SK-N-SH (cell line): ENCODE measurements at regions not wholly inside any gene's neighbourhood (a gene's known extent, or its start where the extent isn't known, plus 50 kb on each side); places are given as distances from the start of the nearest gene placed in this dataset.

Experiments
- CTCF ChIA-PET: fragments of 300-600, 350-600 bp; formaldehyde crosslinking; extraction: SDS; loops from one replicate; lab custom pipeline; 2021; lab: Yijun Ruan, JAX
- POLR2A ChIA-PET: fragments of 350-600 bp; sonication (Branson Sonifier 250); formaldehyde crosslinking; extraction: SDS; loops from one replicate; lab custom pipeline; 2020; ENCODE audit warnings: antibody characterized with exemption, inconsistent platforms; lab: Yijun Ruan, JAX
- DNase-seq: peaks from one replicate; pipeline ENCODE4 v3.0.0; 2012
- H2AFZ ChIP-seq: fragments of 200-600 bp; sonication (generic); 2 replicates; pipeline ENCODE4 v1.8.1; 2016; ENCODE audit warnings: antibody characterized with exemption, mild to moderate bottlenecking, low read depth
- H3F3A ChIP-seq: fragments of 200-600 bp; sonication (generic); replicated peaks from 2 replicates; pipeline ENCODE3; 2016; ENCODE audit warnings: antibody characterized with exemption, mild to moderate bottlenecking; ENCODE audit not compliant: insufficient read depth
- H3K27ac ChIP-seq, 2 experiments: fragments of 200-500 bp in 1 of 2; fragments of 200-600 bp in 1 of 2; sonication (Bioruptor generic) in 1 of 2; sonication (generic), shearing (Covaris generic) in 1 of 2; 2 replicates each; pipeline versions ENCODE4 v1.5.1 to v1.6.1; 2014 to 2016; ENCODE audit warnings: low read depth in 2 of 2, inconsistent platforms in 1 of 2, low read length in 1 of 2, mild to moderate bottlenecking in 1 of 2, mixed read lengths in 1 of 2
- H3K27me3 ChIP-seq: fragments of 200-600 bp; sonication (generic), shearing (Covaris generic); 2 replicates; pipeline ENCODE4 v1.6.1; 2016; ENCODE audit warnings: mixed run types; ENCODE audit not compliant: insufficient read depth
- H3K36me3 ChIP-seq, 2 experiments: fragments of 200-500 bp in 1 of 2; fragments of 200-600 bp in 1 of 2; sonication (Bioruptor generic) in 1 of 2; sonication (generic) in 1 of 2; replicated peaks in 1 of 2; 2 replicates each; pipeline versions ENCODE3 to v1.5.1; 2014 to 2016; ENCODE audit warnings: low read length in 1 of 2, mild to moderate bottlenecking in 1 of 2; ENCODE audit not compliant: insufficient read depth in 2 of 2, control insufficient read depth in 1 of 2
- H3K4me1 ChIP-seq, 2 experiments: fragments of 200-500 bp in 1 of 2; fragments of 200-600 bp in 1 of 2; sonication (Bioruptor generic) in 1 of 2; sonication (generic), shearing (Covaris generic) in 1 of 2; 2 replicates each; pipeline versions ENCODE4 v1.5.1 to v1.6.1; 2014 to 2016; ENCODE audit warnings: low read depth in 1 of 2, low read length in 1 of 2, mixed run types in 1 of 2; ENCODE audit not compliant: insufficient read depth in 2 of 2, control insufficient read depth in 1 of 2
- H3K4me2 ChIP-seq: fragments of 200-600 bp; sonication (generic), shearing (Covaris generic); 2 replicates; pipeline ENCODE4 v1.6.1; 2017; ENCODE audit warnings: mixed run types
- H3K4me3 ChIP-seq, 2 experiments: fragments of 200-500 bp in 1 of 2; fragments of 200-600 bp in 1 of 2; sonication (Bioruptor generic) in 1 of 2; sonication (generic), shearing (Covaris generic) in 1 of 2; 2 replicates each; pipeline versions ENCODE4 v1.5.1 to v1.8.1; 2014 to 2016; ENCODE audit warnings: low read depth in 2 of 2, inconsistent platforms in 1 of 2, low read length in 1 of 2, mild to moderate bottlenecking in 1 of 2, mixed read lengths in 1 of 2, moderate library complexity in 1 of 2
- H3K79me2 ChIP-seq: fragments of 200-600 bp; sonication (generic); 2 replicates; pipeline ENCODE4 v1.8.1; 2017; ENCODE audit warnings: mild to moderate bottlenecking; ENCODE audit not compliant: insufficient read depth
- H3K9ac ChIP-seq: fragments of 200-600 bp; sonication (generic); 2 replicates; pipeline ENCODE4 v1.6.1; 2017; ENCODE audit warnings: mixed run types
- H3K9me2 ChIP-seq: fragments of 200-600 bp; sonication (generic); 2 replicates; pipeline ENCODE4 v1.6.1; 2017; ENCODE audit warnings: mixed run types
- H3K9me3 ChIP-seq: fragments of 200-600 bp; sonication (generic); 2 replicates; pipeline ENCODE4 v1.6.1; 2017; ENCODE audit warnings: mixed run types, mild to moderate bottlenecking, moderate library complexity
- H4K20me1 ChIP-seq: fragments of 200-600 bp; sonication (generic); 2 replicates; pipeline ENCODE4 v1.6.1; 2017; ENCODE audit warnings: mild to moderate bottlenecking, mixed run types; ENCODE audit not compliant: insufficient read depth
- ELF1 ChIP-seq: IDR thresholded peaks from 2 replicates; pipeline ENCODE4 v1.4.0; 2012
- EP300 ChIP-seq, 2 experiments: IDR thresholded peaks; 2 replicates each; pipeline versions ENCODE4 v1.4.0 to v1.6.1; 2012; ENCODE audit warnings: borderline replicate concordance in 1 of 2, low read depth in 1 of 2, low read length in 1 of 2
- FOSL2 ChIP-seq: IDR thresholded peaks from 2 replicates; pipeline ENCODE4 v1.4.0; 2012; ENCODE audit warnings: low read depth, mild to moderate bottlenecking, moderate library complexity, borderline replicate concordance
- GABPA ChIP-seq: IDR thresholded peaks from 2 replicates; pipeline ENCODE4 v1.4.0; 2012; ENCODE audit warnings: low read depth, mild to moderate bottlenecking
- GATA2 ChIP-seq: sonication (generic); formaldehyde crosslinking; IDR thresholded peaks from 2 replicates; pipeline ENCODE4 v1.5.0; 2020; ENCODE audit warnings: mild to moderate bottlenecking, missing genetic modification reagents
- IRF3 ChIP-seq: fragments of 150-350 bp; IDR thresholded peaks from 2 replicates; pipeline ENCODE4 v1.6.1; 2016; ENCODE audit warnings: mild to moderate bottlenecking, low read depth, low read length
- JUND ChIP-seq: IDR thresholded peaks from 2 replicates; pipeline ENCODE4 v1.4.0; 2012
- MAX ChIP-seq: IDR thresholded peaks from 2 replicates; pipeline ENCODE4 v1.4.0; 2012; ENCODE audit warnings: low read depth
- MXI1 ChIP-seq: IDR thresholded peaks from 2 replicates; pipeline ENCODE4 v1.6.1; 2012; ENCODE audit warnings: mild to moderate bottlenecking, low read depth, low read length, improper control_type of control experiment
- PBX3 ChIP-seq: IDR thresholded peaks from 2 replicates; pipeline ENCODE4; 2012
- POLR2AphosphoS5 ChIP-seq: IDR thresholded peaks from 2 replicates; pipeline ENCODE4 v1.6.1; 2012; ENCODE audit warnings: low read depth, low read length
- RAD21 ChIP-seq: IDR thresholded peaks from 2 replicates; pipeline ENCODE4 v1.6.1; 2012; ENCODE audit warnings: mild to moderate bottlenecking, low read length
- REST ChIP-seq: IDR thresholded peaks from 2 replicates; pipeline ENCODE4 v1.6.1; 2012; ENCODE audit warnings: mild to moderate bottlenecking, low read depth, low read length, moderate library complexity
- RFX5 ChIP-seq: IDR thresholded peaks from 2 replicates; pipeline ENCODE4 v1.6.1; 2012; ENCODE audit warnings: mild to moderate bottlenecking, improper control_type of control experiment, low read length
- RXRA ChIP-seq: IDR thresholded peaks from 2 replicates; pipeline ENCODE4 v1.4.0; 2012; ENCODE audit warnings: low read depth, mild to moderate bottlenecking, borderline replicate concordance
- SIN3A ChIP-seq: IDR thresholded peaks from 2 replicates; pipeline ENCODE4 v1.6.1; 2012; ENCODE audit warnings: low read depth, mild to moderate bottlenecking, low read length, moderate library complexity, borderline replicate concordance
- TAF1 ChIP-seq: IDR thresholded peaks from 2 replicates; pipeline ENCODE4 v1.6.1; 2012; ENCODE audit warnings: low read depth, mild to moderate bottlenecking, low read length, moderate library complexity, borderline replicate concordance
- TEAD4 ChIP-seq: IDR thresholded peaks from 2 replicates; pipeline ENCODE4 v1.4.0; 2012; ENCODE audit warnings: mild to moderate bottlenecking, borderline replicate concordance; ENCODE audit not compliant: insufficient read depth
- ZBTB33 ChIP-seq: IDR thresholded peaks from 2 replicates; pipeline ENCODE4 v1.4.0; 2012; ENCODE audit warnings: low read depth, borderline replicate concordance
- WGBS: methylation state at CpG from one replicate; pipeline ENCODE4 v1.1.6; 2017; ENCODE audit warnings: low lambda C conversion rate; 5-methylcytosine and 5-hydroxymethylcytosine counted together

GRCh38 chr12:30000401-30000800, 216.7 kb upstream of the TMTC1 start:
- DNase-seq = no peak
- 83% methylated on average over 1 of the region's 1 CpG for WGBS
- no peaks in the 10 kb centered on the region for H3K27me3 ChIP-seq

More at GRCh38 chr12:30000401-30000800, 216.7 kb upstream of the TMTC1 start:
- no peak overlapping the region for H3K4me2 ChIP-seq
- no peaks in the 10 kb centered on the region for H3K79me2 ChIP-seq
- ChIA-PET POLR2A (no interaction called here), CTCF (interaction anchor here (1.5 kb wide), 1 partner anchor 42 kb away, joined by 3 read pairs; no protein-coding TSS in a partner anchor)
- H3K9ac ChIP-seq = no peak overlapping the region
- H3K9me3 ChIP-seq = no peaks in the 10 kb centered on the region
- no peaks in the 10 kb centered on the region for H4K20me1 ChIP-seq
- H3K4me3 ChIP-seq = no peak overlapping the region
- no peak for TF ChIP-seq RFX5
- TF ChIP-seq REST = no peak
- no peak for TF ChIP-seq POLR2AphosphoS5
- TF ChIP-seq PBX3 = no peak
- no peak for TF ChIP-seq FOSL2
- no peak for TF ChIP-seq MAX
- no peak for TF ChIP-seq GABPA
- no peak for TF ChIP-seq JUND
- TF ChIP-seq MXI1 = no peak
- TF ChIP-seq ELF1 = no peak
- TF ChIP-seq SIN3A = no peak
- TF ChIP-seq IRF3 = no peak
- TF ChIP-seq RXRA = no peak
- TF ChIP-seq RAD21 = no peak
- no peak for TF ChIP-seq GATA2
- no peak for TF ChIP-seq TAF1
- TF ChIP-seq EP300 (IDR thresholded peaks at IDR 0.05; ENCODE audit: borderline replicate concordance in 1 of 2, low read depth in 1 of 2, low read length in 1 of 2) = no peak
- no peak for TF ChIP-seq ZBTB33
- TF ChIP-seq TEAD4 = no peak
- H3K4me1 ChIP-seq = no peaks in the 10 kb centered on the region
- no peaks in the 10 kb centered on the region for H3K36me3 ChIP-seq
- H3F3A ChIP-seq = no peaks in the 10 kb centered on the region
- no peak overlapping the region for H2AFZ ChIP-seq
- H3K9me2 ChIP-seq = no peaks in the 10 kb centered on the region
- H3K27ac ChIP-seq = no peak overlapping the region
